IMR-90 (cell line): ENCODE measurements at regions not wholly inside any gene's neighbourhood (a gene's known extent, or its start where the extent isn't known, plus 50 kb on each side); places are given as distances from the start of the nearest gene placed in this dataset.

ENCODE experiments used
- FOS ChIP-seq: fragments of 150-350 bp; IDR thresholded peaks from 2 replicates; pipeline ENCODE4 v1.6.1; 2016; ENCODE audit warnings: low read depth, low read length
- MXI1 ChIP-seq: IDR thresholded peaks from 2 replicates; pipeline ENCODE4 v1.6.1; 2012; ENCODE audit warnings: low read depth, mild to moderate bottlenecking, low read length, moderate library complexity, borderline replicate concordance
- NFE2L2 ChIP-seq: fragments of 150-350 bp; IDR thresholded peaks from 2 replicates; pipeline ENCODE4 v1.6.1; 2016; ENCODE audit warnings: low read depth, mild to moderate bottlenecking, low read length
- POLR2A ChIP-seq: IDR thresholded peaks from 2 replicates; pipeline ENCODE4 v1.6.1; 2012; ENCODE audit warnings: mild to moderate bottlenecking, low read depth, low read length
- RAD21 ChIP-seq: IDR thresholded peaks from 2 replicates; pipeline ENCODE4 v1.6.1; 2012; ENCODE audit warnings: low read length, improper control_type of control experiment
- TF ChIP-seq, protein P1 (sequence below): conservative IDR thresholded peaks from 2 replicates; pipeline ENCODE4 v1.5.1; 2012; ENCODE audit warnings: mild to moderate bottlenecking, low read depth, low read length, improper control_type of control experiment

DNA sequence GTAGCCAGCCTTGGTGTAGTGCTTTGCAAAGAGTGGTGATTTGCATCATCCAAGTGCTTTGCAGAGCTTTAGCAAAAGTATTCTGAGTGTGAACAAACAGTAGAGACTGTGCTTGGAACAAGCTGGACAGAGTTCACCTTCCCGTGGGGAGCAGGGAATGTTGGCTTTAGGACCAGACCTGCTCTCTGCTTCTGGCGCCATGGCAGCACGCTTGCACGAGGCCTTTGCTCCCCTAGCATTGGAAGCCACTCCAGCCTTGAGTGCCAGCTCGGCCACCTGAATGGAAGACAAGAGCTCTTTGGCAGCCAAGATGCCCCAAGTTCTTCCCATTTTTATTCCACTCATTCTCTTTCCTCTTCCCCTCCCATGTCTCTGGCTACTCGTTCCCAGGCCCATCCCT lies 250.8 kb upstream of the OSR1 start:
- TF ChIP-seq, protein P1, sequence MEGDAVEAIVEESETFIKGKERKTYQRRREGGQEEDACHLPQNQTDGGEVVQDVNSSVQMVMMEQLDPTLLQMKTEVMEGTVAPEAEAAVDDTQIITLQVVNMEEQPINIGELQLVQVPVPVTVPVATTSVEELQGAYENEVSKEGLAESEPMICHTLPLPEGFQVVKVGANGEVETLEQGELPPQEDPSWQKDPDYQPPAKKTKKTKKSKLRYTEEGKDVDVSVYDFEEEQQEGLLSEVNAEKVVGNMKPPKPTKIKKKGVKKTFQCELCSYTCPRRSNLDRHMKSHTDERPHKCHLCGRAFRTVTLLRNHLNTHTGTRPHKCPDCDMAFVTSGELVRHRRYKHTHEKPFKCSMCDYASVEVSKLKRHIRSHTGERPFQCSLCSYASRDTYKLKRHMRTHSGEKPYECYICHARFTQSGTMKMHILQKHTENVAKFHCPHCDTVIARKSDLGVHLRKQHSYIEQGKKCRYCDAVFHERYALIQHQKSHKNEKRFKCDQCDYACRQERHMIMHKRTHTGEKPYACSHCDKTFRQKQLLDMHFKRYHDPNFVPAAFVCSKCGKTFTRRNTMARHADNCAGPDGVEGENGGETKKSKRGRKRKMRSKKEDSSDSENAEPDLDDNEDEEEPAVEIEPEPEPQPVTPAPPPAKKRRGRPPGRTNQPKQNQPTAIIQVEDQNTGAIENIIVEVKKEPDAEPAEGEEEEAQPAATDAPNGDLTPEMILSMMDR = no peak
- TF ChIP-seq NFE2L2 (no peak), RAD21 (no peak), FOS (no peak), MXI1 (no peak), POLR2A (no peak)
